ENCODE measurements at regions not wholly inside any gene's neighbourhood (a gene's known extent, or its start where the extent isn't known, plus 50 kb on each side); places are given as distances from the start of the nearest gene placed in this dataset.

DNA sequence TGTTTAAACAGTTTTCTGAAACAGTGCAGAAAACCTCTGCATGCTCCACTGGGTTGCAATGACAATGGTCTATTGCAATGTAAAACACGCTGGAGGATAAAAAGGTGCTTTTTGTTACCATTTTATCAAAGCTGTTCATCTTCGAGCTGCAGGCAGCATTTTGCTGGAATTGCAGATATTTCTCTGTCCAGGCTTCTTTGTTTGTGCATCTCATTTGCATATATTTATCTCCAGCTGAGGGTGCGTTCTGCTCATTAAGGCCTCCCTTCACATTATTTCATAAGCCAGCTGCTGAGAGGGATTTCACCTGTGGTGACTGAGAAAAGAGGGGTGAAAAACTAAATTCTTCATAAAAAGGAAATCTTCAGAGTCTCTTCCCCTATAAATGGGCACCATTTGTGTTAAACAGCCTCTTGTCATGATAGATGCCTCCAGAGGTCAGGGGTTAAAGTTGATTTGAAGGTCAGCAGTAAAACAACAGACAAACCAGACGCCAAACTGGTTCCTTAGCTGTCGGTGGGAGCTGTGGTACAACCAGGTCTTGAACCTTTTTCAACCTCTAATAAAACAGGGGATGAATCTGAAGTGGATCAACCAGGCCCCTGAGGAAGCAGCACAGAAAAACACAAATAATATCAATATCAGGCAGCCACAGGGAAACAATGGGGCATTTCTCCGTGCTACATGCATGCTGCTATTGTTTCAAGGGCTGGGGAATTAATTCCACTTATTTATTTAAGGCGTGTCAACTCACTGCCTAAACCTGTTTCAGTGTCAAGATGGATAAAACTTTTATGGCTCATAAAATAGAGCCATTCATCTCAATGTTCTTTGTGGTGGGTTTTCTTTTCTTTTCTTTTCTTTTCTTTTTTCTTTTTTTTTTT lies 265.1 kb downstream of the MEIS1 start:
- TF ChIP-seq, protein P1, sequence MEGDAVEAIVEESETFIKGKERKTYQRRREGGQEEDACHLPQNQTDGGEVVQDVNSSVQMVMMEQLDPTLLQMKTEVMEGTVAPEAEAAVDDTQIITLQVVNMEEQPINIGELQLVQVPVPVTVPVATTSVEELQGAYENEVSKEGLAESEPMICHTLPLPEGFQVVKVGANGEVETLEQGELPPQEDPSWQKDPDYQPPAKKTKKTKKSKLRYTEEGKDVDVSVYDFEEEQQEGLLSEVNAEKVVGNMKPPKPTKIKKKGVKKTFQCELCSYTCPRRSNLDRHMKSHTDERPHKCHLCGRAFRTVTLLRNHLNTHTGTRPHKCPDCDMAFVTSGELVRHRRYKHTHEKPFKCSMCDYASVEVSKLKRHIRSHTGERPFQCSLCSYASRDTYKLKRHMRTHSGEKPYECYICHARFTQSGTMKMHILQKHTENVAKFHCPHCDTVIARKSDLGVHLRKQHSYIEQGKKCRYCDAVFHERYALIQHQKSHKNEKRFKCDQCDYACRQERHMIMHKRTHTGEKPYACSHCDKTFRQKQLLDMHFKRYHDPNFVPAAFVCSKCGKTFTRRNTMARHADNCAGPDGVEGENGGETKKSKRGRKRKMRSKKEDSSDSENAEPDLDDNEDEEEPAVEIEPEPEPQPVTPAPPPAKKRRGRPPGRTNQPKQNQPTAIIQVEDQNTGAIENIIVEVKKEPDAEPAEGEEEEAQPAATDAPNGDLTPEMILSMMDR (IDR thresholded peaks at IDR 0.05; ENCODE audit: unreplicated experiment) = no peak
- peaks cover 3% of the 10 kb centered on the region for H3K4me1 Mint-ChIP-seq (ENCODE audit: unreplicated experiment)

DNA sequence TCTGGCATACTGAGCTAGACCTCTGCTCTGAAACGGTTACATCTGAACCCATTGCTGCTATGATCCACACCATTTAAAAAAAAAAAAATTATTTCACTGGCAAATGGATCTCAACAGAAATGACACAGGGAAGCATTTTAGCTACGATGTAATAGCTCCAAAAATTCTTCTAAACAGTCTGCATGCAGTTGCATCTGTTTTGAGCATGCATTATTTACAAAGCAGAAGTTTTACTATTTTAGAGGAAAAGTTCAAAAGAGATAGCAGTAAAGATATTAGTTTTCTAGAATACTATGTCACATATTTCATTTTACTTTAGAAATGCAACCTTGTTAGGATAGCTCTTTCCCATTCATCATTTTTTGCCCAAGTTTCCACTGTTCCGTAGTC lies 265.7 kb downstream of the MEIS1 start:
- H3K4me3 Mint-ChIP-seq (ENCODE audit: unreplicated experiment) = no peak overlapping the region

More for the DNA sequence above, 265.1 kb downstream of the MEIS1 start:
- no peak overlapping the region for H3K4me3 Mint-ChIP-seq (ENCODE audit: unreplicated experiment)
- no peaks in the 10 kb centered on the region for H3K36me3 Mint-ChIP-seq (ENCODE audit: low read depth, unreplicated experiment)
- no peak overlapping the region for H3K27ac Mint-ChIP-seq (ENCODE audit: unreplicated experiment)
- DNase-seq (ENCODE audit: low spot score) = no peak
- H3K27me3 Mint-ChIP-seq (ENCODE audit: unreplicated experiment) = no peaks in the 10 kb centered on the region
- H3K9me3 Mint-ChIP-seq (ENCODE audit: unreplicated experiment) = no peaks in the 10 kb centered on the region

DNA sequence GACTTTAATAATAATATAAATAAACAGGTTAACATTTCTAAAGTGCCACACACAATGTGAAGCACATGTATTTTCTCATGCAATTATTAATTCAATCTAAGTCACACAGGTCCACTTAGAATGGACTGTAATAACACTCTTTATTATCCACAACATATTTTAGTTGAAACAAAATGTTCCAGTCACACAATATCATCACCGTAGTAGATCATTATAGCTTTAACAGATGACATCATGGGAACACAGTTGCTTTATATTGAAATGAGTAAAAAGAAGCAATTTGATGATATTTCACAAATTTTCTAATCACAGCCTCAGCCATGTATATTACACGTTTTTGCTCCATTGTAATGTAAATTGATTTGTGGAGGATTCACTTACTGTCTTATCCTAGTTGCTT lies 266.3 kb downstream of the MEIS1 start:
- H3K27ac Mint-ChIP-seq (ENCODE audit: unreplicated experiment) = no peak overlapping the region

More for the DNA sequence above, 265.7 kb downstream of the MEIS1 start:
- no peaks in the 10 kb centered on the region for H3K36me3 Mint-ChIP-seq (ENCODE audit: low read depth, unreplicated experiment)
- DNase-seq (ENCODE audit: low spot score) = no peak
- no peaks in the 10 kb centered on the region for H3K9me3 Mint-ChIP-seq (ENCODE audit: unreplicated experiment)
- no peak overlapping the region for H3K27ac Mint-ChIP-seq (ENCODE audit: unreplicated experiment)
- H3K27me3 Mint-ChIP-seq (ENCODE audit: unreplicated experiment) = no peaks in the 10 kb centered on the region
- peaks cover 3% of the 10 kb centered on the region for H3K4me1 Mint-ChIP-seq (ENCODE audit: unreplicated experiment)
- TF ChIP-seq, protein P1 (IDR thresholded peaks at IDR 0.05; ENCODE audit: unreplicated experiment) = no peak

GRCh38 chr2:66701656-66702055 lies 266.7 kb downstream of the MEIS1 start:
- DNase-seq (ENCODE audit: low spot score) = no peak
- no peaks in the 10 kb centered on the region for H3K9me3 Mint-ChIP-seq (ENCODE audit: unreplicated experiment)
- H3K36me3 Mint-ChIP-seq (ENCODE audit: low read depth, unreplicated experiment) = no peaks in the 10 kb centered on the region
- no peaks in the 10 kb centered on the region for H3K27me3 Mint-ChIP-seq (ENCODE audit: unreplicated experiment)
- H3K4me1 Mint-ChIP-seq (ENCODE audit: unreplicated experiment) = peaks cover 3% of the 10 kb centered on the region
- H3K4me3 Mint-ChIP-seq (ENCODE audit: unreplicated experiment) = no peak overlapping the region
- H3K27ac Mint-ChIP-seq (ENCODE audit: unreplicated experiment) = no peak overlapping the region
- TF ChIP-seq, protein P1 (IDR thresholded peaks at IDR 0.05; ENCODE audit: unreplicated experiment) = no peak

More for the DNA sequence above, 266.3 kb downstream of the MEIS1 start:
- Mint-ChIP-seq H3K9me3 (ENCODE audit: unreplicated experiment) (no peaks in the 10 kb centered on the region), H3K36me3 (ENCODE audit: low read depth, unreplicated experiment) (no peaks in the 10 kb centered on the region), H3K27me3 (ENCODE audit: unreplicated experiment) (no peaks in the 10 kb centered on the region), H3K4me1 (ENCODE audit: unreplicated experiment) (peaks cover 3% of the 10 kb centered on the region), H3K4me3 (ENCODE audit: unreplicated experiment) (no peak overlapping the region)
- TF ChIP-seq, protein P1 (IDR thresholded peaks at IDR 0.05; ENCODE audit: unreplicated experiment) = no peak
- no peak for DNase-seq (ENCODE audit: low spot score)

DNA sequence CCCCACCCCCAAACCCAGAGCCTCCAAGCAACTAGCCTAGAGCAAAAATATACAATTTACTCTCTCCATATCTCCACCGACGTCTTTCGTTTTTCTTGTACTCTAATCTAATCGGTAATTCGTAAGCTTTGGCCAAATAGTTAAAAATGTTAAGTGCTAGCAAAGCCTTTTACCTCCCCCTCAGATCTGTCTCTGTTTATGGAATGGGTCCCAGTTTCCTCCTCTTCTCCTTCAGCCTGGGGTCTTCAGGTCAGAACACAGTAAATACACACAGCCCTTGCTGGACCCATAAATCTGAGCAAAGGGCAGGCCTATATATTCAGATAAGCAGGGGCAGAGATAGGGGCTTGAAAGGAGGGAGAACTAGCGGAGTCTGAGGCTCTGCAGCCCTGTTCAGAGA lies 267.4 kb downstream of the MEIS1 start:
- H3K4me1 Mint-ChIP-seq (ENCODE audit: unreplicated experiment) = peaks cover 3% of the 10 kb centered on the region
- H3K27me3 Mint-ChIP-seq (ENCODE audit: unreplicated experiment) = no peaks in the 10 kb centered on the region
- DNase-seq (ENCODE audit: low spot score) = no peak
- no peak overlapping the region for H3K27ac Mint-ChIP-seq (ENCODE audit: unreplicated experiment)
- no peak overlapping the region for H3K4me3 Mint-ChIP-seq (ENCODE audit: unreplicated experiment)
- no peaks in the 10 kb centered on the region for H3K9me3 Mint-ChIP-seq (ENCODE audit: unreplicated experiment)
- TF ChIP-seq, protein P1 (IDR thresholded peaks at IDR 0.05; ENCODE audit: unreplicated experiment) = no peak
- no peaks in the 10 kb centered on the region for H3K36me3 Mint-ChIP-seq (ENCODE audit: low read depth, unreplicated experiment)

Measured in endothelial cell (in vitro differentiated cells).